H1 (cell line): ENCODE measurements at regions not wholly inside any gene's neighbourhood (a gene's known extent, or its start where the extent isn't known, plus 50 kb on each side); places are given as distances from the start of the nearest gene placed in this dataset.

ENCODE experiments used
- CTCF ChIA-PET: fragments of 300-600 bp; sonication (Branson Sonifier 250); formaldehyde crosslinking; loops from one replicate; lab custom pipeline; 2021; ENCODE audit not compliant: partially characterized antibody; lab: Charles Lee
- POLR2A ChIA-PET: fragments of 300-600 bp; sonication (Branson Sonifier 250); formaldehyde crosslinking; loops from one replicate; lab custom pipeline; 2021; ENCODE audit warnings: inconsistent platforms; ENCODE audit not compliant: partially characterized antibody; lab: Charles Lee
- DNase-seq, 2 experiments: peaks; one replicate each; pipeline versions ENCODE4 v3.0.0 to v3.0.0-alpha.2; 2010 to 2022; ENCODE audit warnings: low spot score in 2 of 2, low read depth in 1 of 2, mixed read lengths in 1 of 2
- FAIRE-seq: peaks from 2 replicates; lab custom pipeline; 2011; peaks lifted over from hg19 to GRCh38; lab: Jason Lieb, UNC
- H2AFZ ChIP-seq: 2 replicates; pipeline ENCODE4 v1.8.1; 2012; ENCODE audit warnings: low read length, inconsistent platforms
- H2AK5ac ChIP-seq: 2 replicates; pipeline ENCODE4 v1.6.1; 2013; ENCODE audit warnings: low read depth, low read length
- H2BK120ac ChIP-seq: replicated peaks from 2 replicates; pipeline ENCODE3; 2013; ENCODE audit warnings: low read depth, low read length, inconsistent platforms
- H2BK12ac ChIP-seq: 2 replicates; pipeline ENCODE4 v1.6.1; 2013; ENCODE audit warnings: low read depth, low read length
- H2BK15ac ChIP-seq: 2 replicates; pipeline ENCODE4 v1.6.1; 2013; ENCODE audit warnings: low read length
- H2BK20ac ChIP-seq: 2 replicates; pipeline ENCODE4 v1.6.1; 2013; ENCODE audit warnings: low read length
- H2BK5ac ChIP-seq: 2 replicates; pipeline ENCODE4 v1.6.1; 2013; ENCODE audit warnings: low read depth, low read length
- H3K14ac ChIP-seq: 2 replicates; pipeline ENCODE4 v1.6.1; 2013; ENCODE audit warnings: inconsistent platforms; ENCODE audit not compliant: insufficient read length
- H3K18ac ChIP-seq: 2 replicates; pipeline ENCODE4 v1.6.1; 2013; ENCODE audit warnings: low read length; ENCODE audit errors: extremely low read depth
- H3K23ac ChIP-seq: 2 replicates; pipeline ENCODE4 v1.6.1; 2013; ENCODE audit warnings: inconsistent platforms; ENCODE audit not compliant: insufficient read length
- H3K23me2 ChIP-seq: 2 replicates; pipeline ENCODE4 v1.6.1; 2013; ENCODE audit warnings: low read depth, low read length
- H3K27ac ChIP-seq: 2 replicates; pipeline ENCODE4 v1.6.1; 2011; ENCODE audit warnings: low read depth, low read length, inconsistent platforms
- H3K27me3 ChIP-seq, 4 experiments: replicated peaks in 1 of 4; 1 replicate in 1 of 4; 2 replicates in 3 of 4; pipeline versions ENCODE4 v1.6.1 to v1.8.1; 2011 to 2013; ENCODE audit warnings: low read length in 3 of 4, mild to moderate bottlenecking in 3 of 4, inconsistent platforms in 2 of 4, mixed read lengths in 2 of 4, moderate library complexity in 1 of 4; ENCODE audit not compliant: control insufficient read depth in 3 of 4, insufficient read depth in 3 of 4; ENCODE audit errors: extremely low read depth in 1 of 4
- H3K36me3 ChIP-seq, 4 experiments: 2 replicates each; pipeline versions ENCODE4 v1.6.1 to v1.8.1; 2011 to 2013; ENCODE audit warnings: mild to moderate bottlenecking in 4 of 4, low read length in 3 of 4, moderate library complexity in 2 of 4, control low read depth in 1 of 4, inconsistent platforms in 1 of 4; ENCODE audit not compliant: insufficient read depth in 4 of 4, control insufficient read depth in 2 of 4
- H3K4ac ChIP-seq: replicated peaks from 2 replicates; pipeline ENCODE3; 2013; ENCODE audit warnings: low read length, low read depth, mixed read lengths, inconsistent platforms; ENCODE audit not compliant: insufficient read length
- H3K4me1 ChIP-seq, 4 experiments: replicated peaks in 1 of 4; 1 replicate in 1 of 4; 2 replicates in 3 of 4; pipeline versions ENCODE4 v1.6.1 to v1.8.1; 2011 to 2013; ENCODE audit warnings: low read length in 3 of 4, inconsistent platforms in 2 of 4, mixed read lengths in 1 of 4; ENCODE audit not compliant: insufficient read depth in 4 of 4, control insufficient read depth in 3 of 4
- H3K4me2 ChIP-seq, 2 experiments: 2 replicates each; pipeline versions ENCODE4 v1.6.1 to v1.8.1; 2011 to 2013; ENCODE audit warnings: low read depth in 2 of 2, low read length in 2 of 2, control low read depth in 1 of 2, inconsistent platforms in 1 of 2, mild to moderate bottlenecking in 1 of 2; ENCODE audit not compliant: insufficient read depth in 1 of 2
- H3K4me3 ChIP-seq, 4 experiments: fragments of 200-600, 300-600 bp in 1 of 4; sonication (generic), shearing (Covaris generic), sonication (Bioruptor Twin) in 1 of 4; 2 replicates each; pipeline versions ENCODE4 v1.5.1 to v1.8.1; 2011 to 2016; ENCODE audit warnings: low read length in 4 of 4, low read depth in 3 of 4, control low read depth in 2 of 4, inconsistent platforms in 2 of 4, mild to moderate bottlenecking in 2 of 4, mixed read lengths in 1 of 4, moderate library complexity in 1 of 4; ENCODE audit not compliant: insufficient read depth in 2 of 4; ENCODE audit errors: extremely low read depth in 1 of 4
- H3K56ac ChIP-seq: replicated peaks from 2 replicates; pipeline ENCODE3; 2013; ENCODE audit warnings: low read depth, mild to moderate bottlenecking, mixed read lengths, low read length, inconsistent platforms; ENCODE audit not compliant: insufficient read length
- H3K79me1 ChIP-seq: 2 replicates; pipeline ENCODE4 v1.6.1; 2013; ENCODE audit warnings: low read depth, low read length, control low read depth
- H3K79me2 ChIP-seq, 2 experiments: 2 replicates each; pipeline versions ENCODE4 v1.6.1 to v1.8.1; 2012 to 2013; ENCODE audit warnings: low read length in 2 of 2, mild to moderate bottlenecking in 2 of 2, inconsistent platforms in 1 of 2; ENCODE audit not compliant: insufficient read depth in 2 of 2, control insufficient read depth in 1 of 2
- H3K9ac ChIP-seq, 4 experiments: replicated peaks in 1 of 4; 1 replicate in 1 of 4; 2 replicates in 3 of 4; pipeline versions ENCODE4 v1.6.1 to v1.8.1; 2011 to 2013; ENCODE audit warnings: low read depth in 3 of 4, low read length in 3 of 4, control low read depth in 2 of 4, mild to moderate bottlenecking in 2 of 4, moderate library complexity in 2 of 4, inconsistent platforms in 1 of 4; ENCODE audit errors: extremely low read depth in 1 of 4
- H3K9me3 ChIP-seq, 2 experiments: 2 replicates each; pipeline versions ENCODE4 v1.6.1 to v1.8.1; 2012 to 2013; ENCODE audit warnings: mild to moderate bottlenecking in 2 of 2, moderate library complexity in 2 of 2, control low read depth in 1 of 2, inconsistent platforms in 1 of 2, low read depth in 1 of 2, low read length in 1 of 2, mixed read lengths in 1 of 2; ENCODE audit not compliant: insufficient read depth in 2 of 2
- H4K20me1 ChIP-seq, 2 experiments: replicated peaks in 1 of 2; 2 replicates each; pipeline versions ENCODE3 to v1.8.1; 2011 to 2013; ENCODE audit warnings: inconsistent platforms in 2 of 2, low read length in 2 of 2, mild to moderate bottlenecking in 1 of 2; ENCODE audit not compliant: insufficient read depth in 2 of 2, control insufficient read depth in 1 of 2
- H4K5ac ChIP-seq: 2 replicates; pipeline ENCODE4 v1.6.1; 2013; ENCODE audit warnings: low read length, low read depth, mixed read lengths, inconsistent platforms; ENCODE audit not compliant: insufficient read length
- H4K8ac ChIP-seq: 2 replicates; pipeline ENCODE4 v1.8.0; 2013; ENCODE audit warnings: mild to moderate bottlenecking, moderate library complexity, low read length, inconsistent platforms; ENCODE audit not compliant: insufficient read depth; ENCODE audit errors: extremely low read depth
- H4K91ac ChIP-seq: replicated peaks from 2 replicates; pipeline ENCODE3; 2013; ENCODE audit warnings: low read length, mixed read lengths, inconsistent platforms; ENCODE audit not compliant: insufficient read length
- CREB1 ChIP-seq: IDR thresholded peaks from 2 replicates; pipeline ENCODE4 v1.6.1; 2012; ENCODE audit warnings: inconsistent platforms
- CTBP2 ChIP-seq: IDR thresholded peaks from 2 replicates; pipeline ENCODE4 v1.7.0; 2011; ENCODE audit warnings: borderline replicate concordance, mild to moderate bottlenecking, moderate library complexity, mixed read lengths, low read length; ENCODE audit not compliant: insufficient read depth, insufficient read length
- JUN ChIP-seq: IDR thresholded peaks from 2 replicates; pipeline ENCODE4 v1.6.1; 2011; ENCODE audit warnings: low read depth, mild to moderate bottlenecking, improper control_type of control experiment, low read length
- TCF12 ChIP-seq: IDR thresholded peaks from 2 replicates; pipeline ENCODE4 v1.6.1; 2011; ENCODE audit warnings: low read depth, mild to moderate bottlenecking, low read length
- YY1 ChIP-seq: IDR thresholded peaks from 2 replicates; pipeline ENCODE4 v1.6.1; 2011; ENCODE audit warnings: low read depth, mild to moderate bottlenecking, low read length
- WGBS, 2 experiments: shearing (Covaris generic) in 1 of 2; methylation state at CpG; one replicate each; pipeline versions ENCODE4 v1.1.6 to v1.1.7; 2013 to 2015; ENCODE audit warnings: low lambda C conversion rate in 2 of 2, mixed read lengths in 2 of 2, inconsistent platforms in 1 of 2, low coverage in 1 of 2, missing lambda C conversion rate in 1 of 2; ENCODE audit not compliant: insufficient replicate concordance in 2 of 2, insufficient coverage in 1 of 2, insufficient read length in 1 of 2; ENCODE audit errors: extremely low coverage in 1 of 2, missing lambda C conversion rate in 1 of 2; 5-methylcytosine and 5-hydroxymethylcytosine counted together

DNA sequence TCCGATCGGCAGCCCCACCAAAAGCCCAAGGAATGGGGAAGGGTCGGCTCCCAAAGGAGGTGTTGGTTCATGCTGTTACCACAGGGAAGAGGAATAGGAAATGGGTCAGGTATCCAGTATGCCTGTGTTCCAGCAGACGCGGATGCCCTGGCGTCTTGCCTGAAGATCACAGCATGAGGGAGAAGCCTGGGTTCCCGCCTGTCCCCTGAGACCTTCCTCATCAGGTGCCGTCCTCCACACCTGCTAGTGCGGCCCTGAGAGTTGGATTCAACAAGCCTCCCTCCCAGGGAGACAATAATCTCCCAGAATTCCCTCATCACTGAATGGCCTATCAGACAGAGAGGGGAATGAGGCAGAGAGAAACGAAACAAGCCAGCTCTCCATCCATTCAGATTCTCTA lies 92.2 kb downstream of the SPATA19 start:
- FAIRE-seq (no peak), DNase-seq (no peak)
- H2BK20ac ChIP-seq: no peak overlapping the region
- no peak overlapping the region for H3K4me3 ChIP-seq
- no peak overlapping the region for H2BK15ac ChIP-seq
- H4K91ac ChIP-seq: no peak overlapping the region
- no peak overlapping the region for H2BK12ac ChIP-seq
- no peak overlapping the region for H3K27ac ChIP-seq
- no peak overlapping the region for H3K9ac ChIP-seq
- no peak overlapping the region for H2BK120ac ChIP-seq
- WGBS, 2 experiments: 89% methylated on average over 10 of the region's 10 CpGs; no CpG with 5 or more reads in 1 of the 2 experiments
- H3K14ac ChIP-seq: no peak overlapping the region
- no peak overlapping the region for H4K5ac ChIP-seq
- H3K27me3 ChIP-seq: no peaks in the 10 kb centered on the region
- no peak overlapping the region for H3K56ac ChIP-seq
- H3K18ac ChIP-seq: no peak overlapping the region; the same call in 1 of the 2 replicates
- TF ChIP-seq YY1 (no peak), CREB1 (no peak), JUN (no peak), TCF12 (no peak), CTBP2 (no peak)
- no peak overlapping the region for H4K8ac ChIP-seq
- no peaks in the 10 kb centered on the region for H4K20me1 ChIP-seq
- 0 out of 2 replicates have a peak overlapping the region, but pooled peaks have one; percentile 64 for H2AFZ ChIP-seq
- no peak overlapping the region for H3K4ac ChIP-seq
- H2AK5ac ChIP-seq: no peak overlapping the region
- peaks cover 0 to 2% of the 10 kb centered on the region in 2 experiments; a peak in 1 of 4 replicates for H3K9me3 ChIP-seq
- H3K4me1 ChIP-seq: no peaks in the 10 kb centered on the region; a peak in 1 of 7 replicates
- no peak overlapping the region for H3K4me2 ChIP-seq
- no peaks in the 10 kb centered on the region for H3K23me2 ChIP-seq
- H3K23ac ChIP-seq: no peak overlapping the region
- no peaks in the 10 kb centered on the region for H3K79me2 ChIP-seq
- POLR2A ChIA-PET: no interaction called here
- no peak overlapping the region for H2BK5ac ChIP-seq
- H3K79me1 ChIP-seq: no peaks in the 10 kb centered on the region
- CTCF ChIA-PET: interaction anchor here (0.8 to 1.8 kb wide), 5 partner anchors 11 to 222 kb away, joined by 3 to 5 read pairs (median 3); no protein-coding TSS in a partner anchor
- no peaks in the 10 kb centered on the region for H3K36me3 ChIP-seq
